ENCODE measurements at regions not wholly inside any gene's neighbourhood (a gene's known extent, or its start where the extent isn't known, plus 50 kb on each side); places are given as distances from the start of the nearest gene placed in this dataset.

GRCh38 chr4:104878936-104879335, 267.7 kb upstream of the TET2 start:
- no peaks in the 10 kb centered on the region for H3K9me3 Mint-ChIP-seq (ENCODE audit: unreplicated experiment)
- no peak for TF ChIP-seq CTCF (IDR thresholded peaks at IDR 0.05)
- H3K4me3 Mint-ChIP-seq (ENCODE audit: unreplicated experiment): no peak overlapping the region
- H3K4me1 Mint-ChIP-seq (ENCODE audit: unreplicated experiment): no peaks in the 10 kb centered on the region
- no peak overlapping the region for H3K27ac Mint-ChIP-seq (ENCODE audit: unreplicated experiment)
- DNase-seq (ENCODE audit: extremely low spot score, unreplicated experiment): no peak
- H3K36me3 Mint-ChIP-seq (ENCODE audit: unreplicated experiment): no peaks in the 10 kb centered on the region
- no peaks in the 10 kb centered on the region for H3K27me3 Mint-ChIP-seq (ENCODE audit: unreplicated experiment)

GRCh38 chr4:104879367-104879766, 267.3 kb upstream of the TET2 start:
- Mint-ChIP-seq H3K9me3 (ENCODE audit: unreplicated experiment) (no peaks in the 10 kb centered on the region), H3K27me3 (ENCODE audit: unreplicated experiment) (no peaks in the 10 kb centered on the region), H3K4me3 (ENCODE audit: unreplicated experiment) (no peak overlapping the region), H3K36me3 (ENCODE audit: unreplicated experiment) (no peaks in the 10 kb centered on the region), H3K4me1 (ENCODE audit: unreplicated experiment) (no peaks in the 10 kb centered on the region), H3K27ac (ENCODE audit: unreplicated experiment) (no peak overlapping the region)
- DNase-seq (ENCODE audit: extremely low spot score, unreplicated experiment): no peak
- no peak for TF ChIP-seq CTCF (IDR thresholded peaks at IDR 0.05)

GRCh38 chr4:104879854-104880253, 266.8 kb upstream of the TET2 start:
- H3K27ac Mint-ChIP-seq (ENCODE audit: unreplicated experiment): no peak overlapping the region
- no peaks in the 10 kb centered on the region for H3K4me1 Mint-ChIP-seq (ENCODE audit: unreplicated experiment)
- no peak for DNase-seq (ENCODE audit: extremely low spot score, unreplicated experiment)
- H3K27me3 Mint-ChIP-seq (ENCODE audit: unreplicated experiment): no peaks in the 10 kb centered on the region
- H3K36me3 Mint-ChIP-seq (ENCODE audit: unreplicated experiment): no peaks in the 10 kb centered on the region
- no peaks in the 10 kb centered on the region for H3K9me3 Mint-ChIP-seq (ENCODE audit: unreplicated experiment)
- H3K4me3 Mint-ChIP-seq (ENCODE audit: unreplicated experiment): no peak overlapping the region
- TF ChIP-seq CTCF (IDR thresholded peaks at IDR 0.05): no peak

GRCh38 chr4:104881136-104881886, 265.4 kb upstream of the TET2 start:
- H3K27ac Mint-ChIP-seq (ENCODE audit: unreplicated experiment): no peak overlapping the region
- H3K4me1 Mint-ChIP-seq (ENCODE audit: unreplicated experiment): no peaks in the 10 kb centered on the region
- H3K36me3 Mint-ChIP-seq (ENCODE audit: unreplicated experiment): no peaks in the 10 kb centered on the region
- no peak for TF ChIP-seq CTCF (IDR thresholded peaks at IDR 0.05)
- no peaks in the 10 kb centered on the region for H3K9me3 Mint-ChIP-seq (ENCODE audit: unreplicated experiment)
- no peak overlapping the region for H3K4me3 Mint-ChIP-seq (ENCODE audit: unreplicated experiment)
- DNase-seq (ENCODE audit: extremely low spot score, unreplicated experiment): no peak
- H3K27me3 Mint-ChIP-seq (ENCODE audit: unreplicated experiment): no peaks in the 10 kb centered on the region

GRCh38 chr4:104890598-104891275, 255.9 kb upstream of the TET2 start:
- H3K27me3 Mint-ChIP-seq (ENCODE audit: unreplicated experiment): peaks cover 4% of the 10 kb centered on the region
- H3K36me3 Mint-ChIP-seq (ENCODE audit: unreplicated experiment): no peaks in the 10 kb centered on the region
- H3K27ac Mint-ChIP-seq (ENCODE audit: unreplicated experiment): no peak overlapping the region
- no peak for DNase-seq (ENCODE audit: extremely low spot score, unreplicated experiment)
- no peak for TF ChIP-seq CTCF (IDR thresholded peaks at IDR 0.05)
- H3K4me3 Mint-ChIP-seq (ENCODE audit: unreplicated experiment): no peak overlapping the region
- no peaks in the 10 kb centered on the region for H3K9me3 Mint-ChIP-seq (ENCODE audit: unreplicated experiment)
- H3K4me1 Mint-ChIP-seq (ENCODE audit: unreplicated experiment): no peaks in the 10 kb centered on the region
